Germinal center (tissue), 1 donor: ENCODE measurements at regions not wholly inside any gene's neighbourhood (a gene's known extent, or its start where the extent isn't known, plus 50 kb on each side); places are given as distances from the start of the nearest gene placed in this dataset.
"Not testable (repeated sequence)": the region's sequence is repeated elsewhere in the genome, so short reads cannot be mapped to it uniquely, and the experiment has no call there.

ENCODE experiments used
- DNase-seq: peaks from one replicate; pipeline ENCODE4 v3.0.0; 2012; ENCODE audit warnings: mixed read lengths, low spot score

DNA sequence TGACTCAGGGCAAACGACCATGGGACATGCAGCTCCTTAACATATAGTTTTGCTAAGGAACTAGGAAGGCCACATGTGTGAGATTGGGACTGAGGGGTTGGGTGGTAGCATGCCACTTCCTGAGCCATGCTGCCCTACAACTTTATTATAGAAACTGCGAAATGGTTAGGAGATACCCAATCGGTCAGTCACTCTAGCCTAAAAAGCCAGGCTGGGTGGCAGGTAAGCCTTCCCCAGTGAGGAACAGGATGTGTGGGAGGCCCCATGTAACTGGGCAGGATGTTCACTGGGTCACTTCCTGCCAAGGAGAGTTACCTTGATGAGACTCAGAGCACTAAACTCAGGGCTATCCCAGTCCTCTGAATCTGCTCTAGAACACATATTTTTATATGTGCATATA is 123.5 kb downstream of the MAP3K7 start:
- peak; percentile 26 for DNase-seq

DNA sequence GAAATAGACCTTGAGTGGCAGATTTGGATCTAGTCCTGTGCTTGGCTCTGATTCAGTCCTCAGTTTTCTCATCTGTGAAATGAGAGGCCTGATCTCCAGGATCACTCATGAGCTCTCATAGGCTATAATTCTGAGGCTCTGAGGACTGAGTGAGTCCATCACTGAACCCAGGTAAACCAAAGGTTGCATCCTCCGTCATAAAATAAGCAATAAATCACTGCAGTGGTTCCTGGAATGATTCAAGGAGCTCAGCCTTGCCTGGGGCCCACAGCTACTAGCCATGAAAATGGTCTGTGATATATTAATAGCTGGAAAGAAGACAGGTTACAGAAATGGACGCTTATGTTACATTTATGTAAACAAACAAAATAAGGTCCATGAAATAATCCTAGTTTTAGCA is 124.8 kb downstream of the MAP3K7 start:
- no peak for DNase-seq

- no peak for DNase-seq
Observed at GRCh38 chr6:90461383-90461782, 125.5 kb downstream of the MAP3K7 start.

DNA sequence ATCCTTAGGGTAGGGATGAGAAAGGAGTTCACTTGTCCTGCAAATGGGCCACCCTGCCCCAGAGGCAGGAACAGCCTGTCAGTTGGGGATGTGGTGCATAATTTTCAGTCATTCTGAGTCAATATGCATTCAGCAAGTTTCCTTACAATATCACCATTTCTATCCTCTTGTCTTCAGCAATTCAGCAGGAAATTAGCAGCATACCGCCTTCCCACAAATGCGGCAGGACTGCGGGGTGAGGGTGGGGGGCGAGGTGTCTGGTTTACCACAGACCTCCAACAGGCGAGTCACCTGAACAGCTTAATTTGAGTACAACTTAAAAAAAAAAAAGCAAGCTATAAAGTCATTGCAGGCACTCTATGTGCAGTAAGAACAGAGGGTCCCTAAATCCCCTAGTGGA is 126.8 kb downstream of the MAP3K7 start:
- no peak for DNase-seq

DNA sequence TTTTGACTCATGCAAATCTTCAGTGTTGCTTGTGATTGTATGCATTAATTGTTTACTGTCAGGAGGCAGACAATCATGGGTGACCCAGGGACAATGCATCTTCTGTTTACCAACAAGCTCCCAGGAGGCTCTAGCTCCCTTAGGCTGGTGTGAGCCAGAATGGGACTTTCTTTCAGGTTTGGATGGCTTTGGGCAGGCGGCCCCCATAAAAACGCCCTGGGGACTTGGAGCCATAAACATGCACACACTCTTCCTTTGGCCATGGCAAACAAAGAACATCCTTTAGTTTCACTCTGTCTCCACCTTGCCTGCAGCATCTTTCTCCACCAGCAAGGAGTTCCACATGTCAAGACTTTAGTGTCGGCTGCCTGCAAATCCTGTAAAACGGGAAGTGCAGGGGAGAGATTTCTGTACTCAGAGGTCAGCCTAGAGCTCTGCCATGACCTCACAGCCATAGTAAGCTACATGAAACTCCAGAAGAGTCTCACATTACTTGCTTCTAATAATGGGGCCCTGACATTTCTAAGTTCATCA is 127.6 kb downstream of the MAP3K7 start:
- DNase-seq: no peak

DNA sequence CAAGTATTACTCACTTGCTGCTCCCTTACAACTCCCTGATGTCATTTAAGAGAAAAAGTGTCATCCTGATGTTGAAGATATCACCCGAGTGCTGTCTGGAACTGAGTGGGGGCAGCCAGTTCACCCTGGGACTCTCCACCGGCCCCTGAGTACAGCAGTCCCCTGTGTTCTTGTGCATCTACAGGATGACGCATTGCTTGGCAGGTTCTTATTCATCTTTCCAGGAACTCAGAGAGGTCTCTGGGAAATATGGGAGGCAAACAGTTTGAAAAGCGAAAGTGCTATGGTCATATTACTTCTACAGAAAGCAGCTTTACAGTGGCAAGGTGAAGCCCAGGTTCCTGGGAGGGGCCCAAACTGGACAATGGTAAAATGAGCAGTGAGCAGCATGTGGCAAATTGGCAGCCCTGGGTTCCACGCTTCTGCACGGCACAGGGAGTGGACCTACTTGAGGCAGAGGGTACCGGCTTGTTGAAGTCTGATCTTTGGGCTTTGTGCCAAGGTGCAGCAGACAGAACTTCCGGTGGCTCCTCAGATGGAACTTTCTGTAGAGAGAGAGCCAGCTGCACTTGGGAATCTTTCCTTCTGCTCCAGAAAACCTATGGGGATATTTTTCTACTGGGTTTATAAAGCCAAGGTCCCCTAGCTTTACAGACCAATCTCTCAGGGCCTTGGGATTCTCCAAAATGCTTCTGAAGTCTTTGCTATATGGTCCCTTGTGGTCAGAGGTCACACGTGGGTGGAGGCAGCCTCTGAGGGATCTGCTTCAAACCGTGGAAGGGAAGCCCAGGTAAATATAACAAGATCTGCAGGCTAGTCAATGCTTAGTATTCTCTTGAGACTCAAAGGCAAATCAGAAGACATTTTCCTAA is 128.3 kb downstream of the MAP3K7 start:
- peak; percentile 18 for DNase-seq

DNA sequence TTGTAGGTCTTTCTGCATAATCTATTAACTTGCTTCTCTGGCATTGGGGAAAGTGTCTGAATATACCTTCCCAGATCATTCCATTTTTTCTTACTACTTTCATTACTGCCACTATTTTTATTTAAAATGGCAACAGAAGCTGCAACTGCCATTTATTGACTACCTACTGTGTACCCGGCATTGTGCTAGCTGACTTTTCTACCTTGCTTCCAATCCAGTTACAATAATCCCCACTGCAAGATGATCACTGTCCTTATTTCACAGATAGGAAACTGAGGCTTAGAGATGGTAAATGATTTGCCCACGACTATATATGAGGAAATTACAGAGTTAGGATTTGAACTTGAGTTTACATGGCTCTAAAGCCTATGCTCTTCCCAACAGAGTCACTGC is 129.0 kb downstream of the MAP3K7 start:
- DNase-seq: no peak

DNA sequence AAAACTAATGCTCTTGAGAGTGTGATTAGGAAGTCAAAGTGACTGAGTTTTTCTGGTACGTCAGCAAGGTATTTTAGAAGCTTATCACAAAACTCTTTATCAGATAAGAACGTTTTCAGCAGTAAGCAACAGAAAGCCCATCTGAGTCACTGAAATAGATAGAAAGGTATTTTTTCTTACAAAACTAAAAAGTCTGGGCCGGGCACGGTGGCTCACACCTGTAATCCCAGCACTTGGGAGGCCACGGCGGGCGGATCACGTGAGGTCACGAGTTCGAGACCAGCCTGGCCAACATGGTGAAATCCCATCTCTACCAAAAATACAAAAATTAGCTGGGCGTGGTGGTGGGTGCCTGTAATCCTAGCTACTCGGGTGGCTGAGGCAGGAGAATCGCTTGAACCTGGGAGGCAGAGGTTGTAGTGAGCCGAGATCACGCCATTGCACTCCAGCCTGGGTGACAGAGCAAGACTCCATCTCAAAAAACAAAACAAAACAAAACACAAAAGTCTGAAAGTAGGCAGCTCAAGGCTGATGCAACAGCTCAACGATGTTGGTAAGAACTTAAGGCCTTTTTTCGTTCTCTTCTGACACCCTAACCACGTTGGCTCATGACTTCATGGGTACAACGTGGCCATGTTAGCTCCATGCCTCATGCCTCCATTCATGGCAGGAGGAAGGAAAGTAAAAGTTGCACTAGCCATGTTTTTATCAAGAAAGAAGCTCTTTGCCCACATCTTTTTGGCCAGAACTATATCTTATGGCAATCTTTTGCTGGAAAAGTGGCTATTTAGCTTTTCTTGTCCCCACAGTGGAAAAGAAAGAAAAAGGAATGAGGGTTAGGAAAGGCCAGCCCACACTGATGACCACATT is 129.6 kb downstream of the MAP3K7 start:
- DNase-seq: not testable (repeated sequence)

- no peak for DNase-seq
Observed at GRCh38 chr6:90456001-90456400, 130.9 kb downstream of the MAP3K7 start.

- DNase-seq: no peak
Observed at GRCh38 chr6:90454836-90455427, 131.9 kb downstream of the MAP3K7 start.

- no peak for DNase-seq
Observed at GRCh38 chr6:90450268-90450953, 136.5 kb downstream of the MAP3K7 start.

GRCh38 chr6:90449311-90449710 is 137.6 kb downstream of the MAP3K7 start:
- DNase-seq: no peak

- DNase-seq: no peak
Observed at GRCh38 chr6:90448836-90449235, 138.0 kb downstream of the MAP3K7 start.

DNA sequence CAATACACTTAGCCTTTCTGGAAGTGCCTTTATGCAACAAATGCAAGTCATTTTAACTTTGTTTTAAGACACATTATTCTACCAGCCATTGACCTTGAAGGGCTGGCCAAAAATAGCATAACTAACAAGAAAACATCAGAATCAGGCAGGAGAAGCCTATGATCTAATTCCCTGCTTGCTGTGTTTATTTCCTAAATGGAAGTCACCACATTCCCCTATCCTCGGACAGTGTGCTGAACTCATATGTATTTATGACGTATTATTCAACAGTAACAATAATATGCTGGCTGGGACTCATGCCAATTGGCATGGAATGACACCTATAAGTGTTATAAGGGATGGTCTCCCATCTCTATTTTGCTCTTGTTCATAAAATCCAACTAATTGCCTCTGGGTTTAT is 140.7 kb downstream of the MAP3K7 start:
- DNase-seq: no peak

DNA sequence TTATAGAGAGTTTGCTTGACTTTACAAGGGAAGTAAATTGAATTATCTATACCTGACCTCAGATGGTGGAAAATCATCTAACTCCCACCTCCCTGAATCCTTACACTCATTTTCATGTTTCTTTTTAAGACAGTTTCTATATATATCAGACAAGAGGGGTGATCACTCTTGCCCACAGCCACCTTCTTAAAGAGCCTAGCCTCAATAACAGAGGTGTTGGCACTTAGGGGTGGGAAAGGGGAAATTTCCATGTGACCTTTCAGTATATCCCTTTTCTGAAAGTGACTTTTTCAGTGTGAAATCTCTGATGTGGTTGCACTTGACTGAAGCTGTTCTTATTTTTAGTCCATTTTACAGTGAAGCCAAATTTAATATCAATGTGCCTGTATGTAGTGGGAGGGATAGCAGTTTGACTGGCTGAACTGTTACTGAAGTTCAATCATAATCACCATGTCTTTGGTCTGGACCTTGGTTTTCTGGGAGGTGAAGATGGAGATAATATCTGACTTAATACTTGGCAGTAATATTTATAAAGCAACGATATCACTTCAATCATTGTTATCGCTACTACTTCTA is 141.3 kb downstream of the MAP3K7 start:
- DNase-seq: no peak

GRCh38 chr6:90444160-90444714 is 142.6 kb downstream of the MAP3K7 start:
- DNase-seq: no peak

DNA sequence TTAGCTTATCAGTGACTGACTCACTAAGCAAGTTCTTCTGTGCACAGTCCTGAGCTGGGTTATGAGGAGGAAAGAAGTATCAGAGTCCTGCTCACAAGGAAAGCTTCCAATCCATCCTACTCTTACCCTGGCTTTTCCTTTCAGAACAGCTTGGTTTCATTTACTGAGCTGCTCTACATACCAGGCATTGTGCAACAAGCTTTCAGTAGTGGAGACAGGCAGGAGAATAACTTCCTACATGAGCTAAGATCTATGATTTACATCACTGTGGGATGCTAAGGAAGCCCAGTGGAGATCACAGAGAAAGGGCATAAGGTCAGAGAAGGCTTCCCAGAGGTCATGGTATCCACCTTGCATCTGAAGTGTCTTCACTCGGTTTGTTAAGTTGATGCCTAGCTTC is 144.5 kb downstream of the MAP3K7 start:
- DNase-seq: no peak

DNA sequence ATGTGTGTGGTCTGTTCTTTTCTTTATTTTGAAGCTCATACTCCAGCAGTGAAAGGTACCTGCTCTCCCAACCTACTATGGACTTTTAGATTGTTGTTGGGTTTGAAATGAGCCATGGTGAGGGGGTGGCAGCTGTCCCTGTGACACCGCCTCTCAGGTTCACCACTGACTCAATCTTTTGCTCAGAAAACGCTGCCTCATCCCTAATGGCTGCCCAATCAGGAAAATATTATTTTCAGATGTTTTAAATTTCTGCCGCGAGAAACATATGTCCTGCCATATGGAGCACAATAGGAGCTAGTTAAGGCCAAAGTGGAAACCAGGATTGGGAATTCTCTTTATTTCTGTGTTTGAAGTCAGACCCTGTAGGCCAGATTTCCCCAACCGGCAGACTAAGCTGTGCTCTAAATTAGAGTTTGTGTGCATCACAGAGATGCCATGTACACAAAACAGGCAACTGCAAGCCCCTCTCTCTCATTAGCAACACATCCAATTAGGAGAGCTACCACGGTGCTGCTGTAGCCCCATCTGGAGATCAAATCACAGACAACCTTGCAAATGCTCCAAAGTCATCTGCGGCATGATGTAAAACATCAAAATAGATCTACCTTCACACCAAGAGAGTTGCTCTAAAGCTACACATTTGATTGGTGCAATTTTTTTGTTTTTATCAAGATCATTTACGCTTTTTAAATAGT is 144.1 kb upstream of the BACH2 start:
- no peak for DNase-seq

DNA sequence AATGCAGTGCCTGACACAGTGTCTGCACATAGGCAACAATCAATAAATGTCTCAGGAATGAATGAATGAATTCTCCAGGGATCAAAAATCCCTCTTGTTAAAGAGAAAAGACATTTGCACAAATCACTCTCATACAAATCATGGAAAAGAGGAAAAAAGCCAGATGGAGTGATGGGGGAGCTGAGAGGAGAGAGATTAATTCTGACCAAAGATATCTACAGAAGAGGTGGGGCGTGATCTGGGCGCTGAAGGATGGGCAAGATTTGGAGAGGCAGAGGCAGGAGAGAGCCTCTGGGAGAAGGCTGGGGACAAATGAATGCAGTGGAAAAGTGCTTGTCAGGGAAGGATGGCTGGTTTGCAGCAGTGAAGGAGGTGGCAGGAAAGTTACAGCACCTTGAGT is 142.9 kb upstream of the BACH2 start:
- no peak for DNase-seq

DNA sequence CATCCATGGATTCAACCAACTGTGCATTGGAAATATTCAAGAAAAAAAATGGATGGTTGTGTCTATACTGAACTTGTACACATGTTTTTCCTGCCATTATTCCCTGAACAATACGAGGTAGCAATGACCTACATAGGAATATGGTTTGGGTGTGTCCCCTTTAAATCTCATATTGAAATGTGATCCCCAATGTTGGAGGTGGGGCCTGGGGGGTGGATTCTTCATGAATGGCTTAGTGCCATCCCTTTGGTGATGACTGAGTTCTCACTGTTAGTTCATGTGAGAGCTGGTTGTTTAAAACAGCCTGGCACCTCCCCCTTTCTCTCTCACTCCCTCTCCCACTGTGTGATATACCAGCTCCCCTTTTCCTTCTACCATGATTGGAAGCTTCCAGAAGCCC is 139.8 kb upstream of the BACH2 start:
- no peak for DNase-seq
